Ishikawa (cell line): ENCODE measurements at regions not wholly inside any gene's neighbourhood (a gene's known extent, or its start where the extent isn't known, plus 50 kb on each side); places are given as distances from the start of the nearest gene placed in this dataset.

Experiments used
- CEBPB ChIP-seq: IDR thresholded peaks from 2 replicates; pipeline ENCODE4 v1.6.1; 2012
- CREB1 ChIP-seq: IDR thresholded peaks from 2 replicates; pipeline ENCODE4 v1.6.1; 2012; ENCODE audit warnings: low read depth
- EGR1 ChIP-seq: IDR thresholded peaks from 2 replicates; pipeline ENCODE4 v1.6.1; 2012
- EP300 ChIP-seq: IDR thresholded peaks from 2 replicates; pipeline ENCODE4 v1.6.1; 2012; ENCODE audit warnings: borderline replicate concordance
- FOXM1 ChIP-seq: IDR thresholded peaks from 2 replicates; pipeline ENCODE4 v1.6.1; 2012; ENCODE audit warnings: low read depth, borderline replicate concordance
- MAX ChIP-seq: IDR thresholded peaks from 2 replicates; pipeline ENCODE4 v1.6.1; 2012
- NFIC ChIP-seq: IDR thresholded peaks from 2 replicates; pipeline ENCODE4 v1.6.1; 2012
- RAD21 ChIP-seq: IDR thresholded peaks from 2 replicates; pipeline ENCODE4 v1.6.1; 2012; ENCODE audit warnings: low read depth
- REST ChIP-seq: IDR thresholded peaks from 2 replicates; pipeline ENCODE4 v1.6.1; 2012; ENCODE audit warnings: low read depth, mild to moderate bottlenecking
- TAF1 ChIP-seq: IDR thresholded peaks from 2 replicates; pipeline ENCODE4 v1.6.1; 2012; ENCODE audit warnings: low read depth, mild to moderate bottlenecking
- TCF12 ChIP-seq: IDR thresholded peaks from 2 replicates; pipeline ENCODE4 v1.6.1; 2012; ENCODE audit warnings: low read depth
- TEAD4 ChIP-seq: IDR thresholded peaks from 2 replicates; pipeline ENCODE4 v1.6.1; 2012
- USF1 ChIP-seq: IDR thresholded peaks from 2 replicates; pipeline ENCODE4 v1.6.1; 2012
- YY1 ChIP-seq: IDR thresholded peaks from 2 replicates; pipeline ENCODE4 v1.6.1; 2012; ENCODE audit warnings: low read depth
- ZBTB7A ChIP-seq: IDR thresholded peaks from 2 replicates; pipeline ENCODE4 v1.6.1; 2012; ENCODE audit warnings: low read depth

- no peak for TF ChIP-seq NFIC
- TF ChIP-seq TAF1, result no peak
- TF ChIP-seq RAD21, result no peak
- no peak for TF ChIP-seq MAX
- no peak for TF ChIP-seq TEAD4
- TF ChIP-seq EGR1, result no peak
- no peak for TF ChIP-seq YY1
- TF ChIP-seq EP300, result no peak
- TF ChIP-seq REST, result no peak
- TF ChIP-seq USF1, result no peak
- no peak for TF ChIP-seq CREB1
- no peak for TF ChIP-seq CEBPB
- no peak for TF ChIP-seq ZBTB7A
- no peak for TF ChIP-seq TCF12
- TF ChIP-seq FOXM1, result no peak
Measured at GRCh38 chr16:73315645-73316044, 267.7 kb upstream of the ZFHX3 start.

- TF ChIP-seq ZBTB7A (no peak), REST (no peak), YY1 (no peak), NFIC (no peak), TCF12 (no peak), MAX (no peak), RAD21 (no peak), TEAD4 (no peak), USF1 (no peak), TAF1 (no peak), EP300 (no peak), CEBPB (no peak), CREB1 (no peak), EGR1 (no peak), FOXM1 (no peak)
Measured at GRCh38 chr16:73313950-73314349, 266.0 kb upstream of the ZFHX3 start.

- TF ChIP-seq ZBTB7A, result no peak
- no peak for TF ChIP-seq USF1
- no peak for TF ChIP-seq TCF12
- no peak for TF ChIP-seq TEAD4
- no peak for TF ChIP-seq YY1
- no peak for TF ChIP-seq RAD21
- TF ChIP-seq CREB1, result no peak
- no peak for TF ChIP-seq MAX
- no peak for TF ChIP-seq EP300
- TF ChIP-seq FOXM1, result no peak
- TF ChIP-seq TAF1, result no peak
Measured at GRCh38 chr16:73311857-73312723, 264.2 kb upstream of the ZFHX3 start.

GRCh38 chr16:73308771-73309170 is 260.8 kb upstream of the ZFHX3 start:
- TF ChIP-seq MAX, result no peak
- no peak for TF ChIP-seq USF1
- TF ChIP-seq CREB1, result no peak
- no peak for TF ChIP-seq YY1
- TF ChIP-seq TEAD4, result no peak
- no peak for TF ChIP-seq TAF1
- TF ChIP-seq EP300, result no peak
